ENCODE measurements at regions not wholly inside any gene's neighbourhood (a gene's known extent, or its start where the extent isn't known, plus 50 kb on each side); places are given as distances from the start of the nearest gene placed in this dataset.

GRCh38 chr5:57334475-57334874, 148.1 kb downstream of the ACTBL2 start:
- no peak for DNase-seq (ENCODE audit: low spot score)

GRCh38 chr5:57332361-57332760, 150.2 kb downstream of the ACTBL2 start:
- peak; percentile 37 for DNase-seq (ENCODE audit: low spot score)

- no peak for DNase-seq (ENCODE audit: low spot score)
Measured at GRCh38 chr5:57327561-57328367, 153.9 kb downstream of the GPBP1 start.

- DNase-seq (ENCODE audit: low spot score): no peak
Measured at GRCh38 chr5:57325678-57326397, 152.0 kb downstream of the GPBP1 start.

- peak; percentile 21 for DNase-seq (ENCODE audit: low spot score)
Measured at GRCh38 chr5:57324861-57325260, 151.0 kb downstream of the GPBP1 start.

GRCh38 chr5:57324181-57324580, 150.3 kb downstream of the GPBP1 start:
- DNase-seq (ENCODE audit: low spot score): no peak

- DNase-seq (ENCODE audit: low spot score): no peak
Measured at GRCh38 chr5:57320582-57320981, 146.7 kb downstream of the GPBP1 start.

- no peak for DNase-seq (ENCODE audit: low spot score)
Measured at GRCh38 chr5:57319628-57320027, 145.8 kb downstream of the GPBP1 start.

GRCh38 chr5:57318251-57318650, 144.4 kb downstream of the GPBP1 start:
- no peak for DNase-seq (ENCODE audit: low spot score)

- DNase-seq (ENCODE audit: low spot score): no peak
Measured at GRCh38 chr5:57317341-57317740, 143.5 kb downstream of the GPBP1 start.

- DNase-seq (ENCODE audit: low spot score): peak; percentile 60
Measured at GRCh38 chr5:57316798-57317327, 143.0 kb downstream of the GPBP1 start.

- DNase-seq (ENCODE audit: low spot score): no peak
Measured at GRCh38 chr5:57315941-57316340, 142.1 kb downstream of the GPBP1 start.
